ENCODE measurements at regions not wholly inside any gene's neighbourhood (a gene's known extent, or its start where the extent isn't known, plus 50 kb on each side); places are given as distances from the start of the nearest gene placed in this dataset.
"Not testable (repeated sequence)": the region's sequence is repeated elsewhere in the genome, so short reads cannot be mapped to it uniquely, and the experiment has no call there.

GRCh38 chr7:156509216-156509615 lies 131.4 kb upstream of the RNF32 start:
- Histone ChIP-seq H3K4me1 (no peaks in the 10 kb centered on the region), H3K27me3 (no peaks in the 10 kb centered on the region), H3K36me3 (no peaks in the 10 kb centered on the region), H3K27ac (no peak overlapping the region), H3K4me3 (no peak overlapping the region), H3K9me3 (peaks cover 0 to 18% (median 6%) of the 10 kb centered on the region in 3 donors)
- intact Hi-C loops (cut with DNase I), result no loop called here
- no peak for DNase-seq
- WGBS, 2 donors, result 85% methylated on average over 3 of the region's 3 CpGs
- no peak for TF ChIP-seq POLR2A (IDR thresholded peaks at IDR 0.05)
- no peak for TF ChIP-seq CTCF (IDR thresholded peaks at IDR 0.05)

GRCh38 chr7:156505876-156506275 lies 134.7 kb upstream of the RNF32 start:
- Histone ChIP-seq H3K36me3 (no peaks in the 10 kb centered on the region), H3K9me3 (peaks cover 0 to 11% (median 0%) of the 10 kb centered on the region in 3 donors), H3K27me3 (no peaks in the 10 kb centered on the region), H3K4me1 (no peaks in the 10 kb centered on the region), H3K27ac (no peak overlapping the region), H3K4me3 (no peak overlapping the region)
- intact Hi-C loops (cut with DNase I), result no loop called here
- TF ChIP-seq CTCF (IDR thresholded peaks at IDR 0.05), result no peak
- TF ChIP-seq POLR2A (IDR thresholded peaks at IDR 0.05), result no peak
- no peak for DNase-seq
- WGBS, 2 donors, result 85 to 92% methylated on average over 8 of the region's 10 CpGs

GRCh38 chr7:156504687-156505545 lies 135.7 kb upstream of the RNF32 start:
- Histone ChIP-seq H3K27ac (no peak overlapping the region), H3K36me3 (no peaks in the 10 kb centered on the region), H3K27me3 (no peaks in the 10 kb centered on the region), H3K9me3 (peaks cover 0 to 4% (median 0%) of the 10 kb centered on the region in 3 donors), H3K4me1 (no peaks in the 10 kb centered on the region), H3K4me3 (no peak overlapping the region)
- no peak for DNase-seq
- TF ChIP-seq POLR2A (IDR thresholded peaks at IDR 0.05), result no peak
- intact Hi-C loops (cut with DNase I), result no loop called here
- 80 to 82% methylated on average over 10 to 22 of the region's 27 CpGs for WGBS, 2 donors

GRCh38 chr7:156504006-156504405 lies 136.6 kb upstream of the RNF32 start:
- no peak overlapping the region for H3K27ac ChIP-seq
- no peak for DNase-seq
- WGBS, 2 donors, result 77 to 93% methylated on average over 12 to 17 of the region's 17 CpGs
- no peaks in the 10 kb centered on the region for H3K27me3 ChIP-seq
- no peaks in the 10 kb centered on the region for H3K36me3 ChIP-seq
- no peak overlapping the region for H3K4me3 ChIP-seq
- intact Hi-C loops (cut with DNase I), result no loop called here
- peaks cover 0 to 4% (median 0%) of the 10 kb centered on the region in 3 donors for H3K9me3 ChIP-seq
- no peaks in the 10 kb centered on the region for H3K4me1 ChIP-seq
- TF ChIP-seq CTCF (IDR thresholded peaks at IDR 0.05), result no peak
- no peak for TF ChIP-seq POLR2A (IDR thresholded peaks at IDR 0.05)

- H3K27me3 ChIP-seq, result no peaks in the 10 kb centered on the region
- H3K4me3 ChIP-seq, result no peak overlapping the region
- intact Hi-C loops (cut with DNase I), result no loop called here
- WGBS, 2 donors, result 66 to 69% methylated on average over 7 of the region's 7 CpGs
- peaks cover 0 to 4% (median 0%) of the 10 kb centered on the region in 3 donors for H3K9me3 ChIP-seq
- H3K4me1 ChIP-seq, result no peaks in the 10 kb centered on the region
- H3K27ac ChIP-seq, result no peak overlapping the region
- no peaks in the 10 kb centered on the region for H3K36me3 ChIP-seq
- TF ChIP-seq POLR2A (IDR thresholded peaks at IDR 0.05), result no peak
- no peak for TF ChIP-seq CTCF (IDR thresholded peaks at IDR 0.05)
- no peak for DNase-seq
Observed at GRCh38 chr7:156503196-156503595, 137.4 kb upstream of the RNF32 start.

- DNase-seq; H3K9me3 ChIP-seq; H3K4me1 ChIP-seq; H3K27me3 ChIP-seq; intact Hi-C loops (cut with DNase I); H3K27ac ChIP-seq; H3K4me3 ChIP-seq; H3K36me3 ChIP-seq: not testable (repeated sequence)
- 80 to 100% methylated on average over 1 of the region's 1 CpG for WGBS, 2 donors
Observed at GRCh38 chr7:156501815-156502214, 138.8 kb upstream of the RNF32 start.

All from esophagus squamous epithelium (tissue), 5 donors.